T-helper 2 cell treated with Interferon-gamma antibody and Interleukin-4, amounts not matched to agents 100 ng/mL and 5 ng/mL, for 36 hours (primary cell): ENCODE measurements at regions not wholly inside any gene's neighbourhood (a gene's known extent, or its start where the extent isn't known, plus 50 kb on each side); places are given as distances from the start of the nearest gene placed in this dataset.
"Not testable (repeated sequence)": the region's sequence is repeated elsewhere in the genome, so short reads cannot be mapped to it uniquely, and the experiment has no call there.

Source experiments
- intact Hi-C: fragments of 100-400 bp; cut with micrococcal nuclease; formaldehyde crosslinking; loops from one replicate; pipeline ENCODE4 v1.15.1; 2023

- intact Hi-C loops, result no loop called here
Measured at GRCh38 chr10:9230625-9231024, 1176.1 kb downstream of the GATA3 start.

DNA sequence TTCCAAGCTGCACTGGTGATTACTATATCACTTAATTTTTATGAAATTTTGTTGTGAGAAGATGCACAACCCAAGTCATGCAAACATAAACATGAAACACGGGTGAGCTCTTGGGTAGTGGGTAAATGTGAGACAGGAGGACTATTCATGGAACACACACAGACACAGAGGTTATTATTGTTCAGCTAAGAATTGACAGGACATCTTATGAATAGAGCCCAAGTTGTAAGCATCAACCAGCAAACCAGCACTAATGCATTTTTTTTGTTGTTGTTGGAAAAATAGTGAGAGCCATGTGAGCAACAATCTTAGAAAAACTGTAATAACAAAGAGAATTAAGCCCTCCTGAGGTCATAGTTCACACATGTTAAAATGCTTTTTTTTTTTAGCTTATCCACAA is 1179.7 kb downstream of the GATA3 start:
- intact Hi-C loops, result no loop called here

DNA sequence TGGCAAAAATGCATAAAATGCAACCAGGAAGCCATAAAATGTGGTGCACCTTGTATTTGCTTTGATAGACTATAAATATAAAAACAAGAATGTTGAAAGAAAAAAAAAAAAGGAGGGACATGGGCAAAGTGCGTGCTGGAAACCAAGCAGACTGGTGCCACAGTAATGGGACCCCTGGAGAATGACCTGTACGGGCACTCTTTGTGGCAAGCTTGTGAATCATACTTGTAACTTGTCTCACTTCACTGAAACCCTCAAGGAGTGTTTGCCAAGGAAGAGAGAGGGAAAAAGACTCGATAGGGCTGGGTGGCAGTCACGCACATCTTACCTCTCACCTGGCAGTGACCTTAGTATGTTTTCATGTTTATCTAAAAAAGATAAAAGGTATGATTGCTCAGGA is 1183.6 kb downstream of the GATA3 start:
- intact Hi-C loops, result no loop called here

- intact Hi-C loops, result no loop called here
Measured at GRCh38 chr10:9239298-9239697, 1184.8 kb downstream of the GATA3 start.

- intact Hi-C loops, result no loop called here
Measured at GRCh38 chr10:9243941-9244411, 1189.5 kb downstream of the GATA3 start.

GRCh38 chr10:9244864-9245263 is 1190.4 kb downstream of the GATA3 start:
- intact Hi-C loops, result no loop called here

GRCh38 chr10:9253121-9253520 is 1198.6 kb downstream of the GATA3 start:
- intact Hi-C loops, result no loop called here

DNA sequence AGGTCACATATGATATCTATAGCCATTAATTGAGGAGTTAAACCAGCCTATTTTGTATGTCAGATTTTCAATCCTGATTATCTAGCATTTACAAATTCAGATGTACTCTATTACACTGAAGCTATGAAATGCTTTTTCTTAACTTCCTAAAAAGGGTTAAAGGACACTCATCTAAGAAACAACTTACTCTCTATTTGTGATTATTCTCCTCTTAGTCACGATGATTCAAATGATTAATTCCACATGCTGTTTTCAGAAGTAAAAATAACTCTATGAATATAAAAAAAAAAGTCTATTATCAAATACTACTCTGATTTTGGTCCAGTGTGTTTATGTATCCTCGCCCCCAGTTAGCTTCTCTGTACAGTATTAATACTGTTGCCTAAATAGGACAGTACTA is 1199.9 kb downstream of the GATA3 start:
- intact Hi-C loops, result no loop called here

DNA sequence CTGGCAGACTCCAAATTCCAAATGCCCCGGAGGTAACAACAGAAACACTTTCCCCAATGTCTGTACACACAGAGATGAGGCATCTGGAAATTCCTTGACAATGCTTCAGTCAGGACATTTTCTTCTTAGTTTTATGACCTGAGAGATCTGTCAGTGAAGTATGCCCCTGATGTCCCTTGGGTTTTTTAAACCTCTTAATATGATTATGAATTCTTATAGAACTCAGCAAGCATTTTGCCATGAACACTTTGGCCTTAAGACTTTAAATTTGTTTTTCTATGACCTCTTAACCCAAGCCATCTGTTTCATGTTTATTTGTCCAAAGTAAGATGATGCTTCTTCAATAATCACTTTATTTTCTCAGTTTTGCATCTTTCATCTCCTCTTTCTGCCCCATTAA is 1206.2 kb downstream of the GATA3 start:
- intact Hi-C loops, result no loop called here

DNA sequence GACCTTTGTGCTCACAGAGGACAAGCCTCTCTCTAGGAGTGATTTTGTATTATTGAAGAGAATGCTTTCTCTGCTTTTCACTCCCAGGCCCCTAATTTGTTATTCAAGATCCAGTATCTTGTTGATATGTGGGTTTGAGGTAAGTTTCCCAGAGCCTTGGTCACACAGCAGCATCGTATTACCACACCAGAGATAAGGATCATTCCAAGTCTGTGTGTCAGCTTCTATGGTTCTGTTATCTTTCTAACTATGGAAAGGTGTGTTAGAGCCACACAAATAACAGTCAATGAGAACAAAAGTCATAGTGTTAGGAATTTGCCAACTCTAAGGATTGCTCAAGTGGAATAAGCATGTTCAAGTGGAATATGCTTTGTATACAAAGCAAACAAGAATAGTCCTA is 1208.3 kb downstream of the GATA3 start:
- intact Hi-C loops, result no loop called here

GRCh38 chr10:9268176-9268575 is 1213.7 kb downstream of the GATA3 start:
- intact Hi-C loops, result no loop called here

- intact Hi-C loops, result not testable (repeated sequence)
Measured at GRCh38 chr10:9273126-9273833, 1218.8 kb downstream of the GATA3 start.

DNA sequence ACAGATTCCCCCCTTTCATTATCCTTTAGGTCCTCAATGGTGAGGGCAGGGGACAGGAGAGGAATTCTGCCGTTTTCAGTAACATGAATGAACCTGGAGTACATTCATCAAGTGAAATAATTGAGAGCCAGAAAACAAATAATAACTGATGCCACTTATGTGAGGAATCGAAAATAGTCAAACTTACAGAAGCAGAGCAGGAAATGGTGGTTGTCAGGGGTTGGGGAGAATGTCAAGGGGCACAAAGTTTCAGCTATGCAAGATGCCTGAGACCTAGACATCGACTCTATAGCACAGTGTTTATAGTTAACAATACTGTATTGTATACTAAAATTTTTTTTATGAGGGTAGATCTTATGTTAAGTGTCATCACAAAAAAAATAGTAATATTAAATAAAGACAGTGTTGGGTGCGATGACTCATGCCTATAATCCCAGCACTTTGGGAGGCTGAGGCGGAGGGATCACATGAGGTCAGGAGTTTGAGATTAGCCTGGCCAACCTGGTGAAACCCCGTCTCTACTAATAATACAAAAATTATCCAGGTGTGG is 1219.8 kb downstream of the GATA3 start:
- intact Hi-C loops, result no loop called here

DNA sequence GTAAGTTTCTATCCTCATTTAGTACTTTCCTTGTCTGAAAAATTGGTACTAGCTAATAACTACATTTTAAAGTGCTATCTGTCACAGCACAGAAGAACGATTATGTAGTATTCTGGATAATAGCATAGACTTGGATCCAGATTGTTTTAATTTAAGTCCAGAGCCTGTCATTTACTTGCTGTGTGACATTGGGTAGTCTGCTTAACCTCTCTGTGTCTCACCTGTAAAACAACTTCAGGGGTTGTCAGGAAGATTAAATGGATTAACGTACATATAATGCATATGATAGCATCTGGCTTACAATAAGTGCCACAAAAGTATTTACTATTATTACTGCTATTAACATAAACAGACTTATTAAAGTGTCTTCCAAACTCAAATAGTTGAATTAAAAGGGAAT is 1221.4 kb downstream of the GATA3 start:
- intact Hi-C loops, result no loop called here

GRCh38 chr10:9285690-9286089 is 1231.2 kb downstream of the GATA3 start:
- intact Hi-C loops, result no loop called here

- intact Hi-C loops, result loop anchor here (10.0 kb wide), 1 partner anchor 1155 kb away; no protein-coding TSS in a partner anchor
Measured at GRCh38 chr10:9289811-9290210, 1235.3 kb downstream of the GATA3 start.

DNA sequence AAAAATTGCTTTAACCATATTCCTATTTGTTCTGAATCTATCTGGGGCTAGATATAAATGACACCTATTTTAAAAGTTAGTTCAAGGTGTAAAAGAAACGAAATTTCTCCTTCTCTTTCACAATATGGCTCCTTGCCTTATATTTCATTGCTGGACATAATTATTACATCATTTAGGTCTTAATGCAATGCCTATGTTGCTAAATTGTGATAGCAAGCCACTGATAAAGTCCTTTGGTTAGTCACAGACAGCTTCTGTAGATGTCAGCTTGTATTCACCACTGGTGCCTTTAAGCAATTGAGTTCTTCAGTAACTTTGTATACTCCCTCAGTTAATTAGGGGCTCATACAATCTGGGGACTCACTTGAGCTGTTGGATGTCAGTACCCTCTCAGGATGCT is 1236.6 kb downstream of the GATA3 start:
- intact Hi-C loops, result loop anchor here (10.0 kb wide), 1 partner anchor 1156 kb away; no protein-coding TSS in a partner anchor

- intact Hi-C loops, result loop anchor here (10.0 kb wide), 1 partner anchor 1159 kb away; no protein-coding TSS in a partner anchor
Measured at GRCh38 chr10:9294132-9294663, 1239.7 kb downstream of the GATA3 start.

DNA sequence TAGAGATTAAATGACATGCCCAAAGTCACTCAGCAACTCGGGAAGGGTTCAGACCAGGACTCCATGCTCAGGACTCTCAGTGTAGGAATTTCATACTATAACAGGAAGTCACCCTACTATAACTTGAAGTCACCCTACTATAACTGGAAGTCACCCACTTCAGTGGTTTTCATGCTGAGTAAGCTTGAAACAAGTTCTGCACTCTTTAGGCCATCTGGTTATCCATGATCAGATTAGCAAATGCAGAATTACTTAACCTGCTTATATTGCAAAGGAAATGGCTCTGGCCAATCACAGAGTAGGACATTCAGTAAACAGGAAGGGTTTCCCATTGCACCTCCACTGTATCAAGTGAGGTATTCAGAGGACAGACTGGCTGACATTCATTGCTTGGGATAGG is 1240.4 kb downstream of the GATA3 start:
- intact Hi-C loops, result loop anchor here (10.0 kb wide), 1 partner anchor 1160 kb away; no protein-coding TSS in a partner anchor

DNA sequence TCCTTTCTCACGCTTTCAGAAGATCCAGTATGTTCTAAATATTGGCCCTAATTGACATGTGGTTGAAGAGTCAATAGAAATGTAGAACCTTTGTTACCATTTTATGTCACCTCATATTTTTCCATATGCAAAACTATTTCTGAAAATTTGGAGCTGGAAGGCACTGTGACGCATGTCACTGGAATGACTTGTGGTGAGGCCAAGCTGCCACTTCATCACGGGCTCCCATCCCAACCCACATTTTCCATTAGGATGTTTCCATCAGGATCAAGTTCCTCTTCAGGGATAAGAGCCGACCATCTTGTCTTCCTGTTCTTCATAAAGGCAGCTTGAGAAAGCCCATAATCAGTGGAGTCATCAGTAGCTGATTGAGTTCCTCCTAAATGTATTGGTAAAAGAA is 1241.7 kb downstream of the GATA3 start:
- intact Hi-C loops, result loop anchor here (10.0 kb wide), 1 partner anchor 1161 kb away; no protein-coding TSS in a partner anchor

DNA sequence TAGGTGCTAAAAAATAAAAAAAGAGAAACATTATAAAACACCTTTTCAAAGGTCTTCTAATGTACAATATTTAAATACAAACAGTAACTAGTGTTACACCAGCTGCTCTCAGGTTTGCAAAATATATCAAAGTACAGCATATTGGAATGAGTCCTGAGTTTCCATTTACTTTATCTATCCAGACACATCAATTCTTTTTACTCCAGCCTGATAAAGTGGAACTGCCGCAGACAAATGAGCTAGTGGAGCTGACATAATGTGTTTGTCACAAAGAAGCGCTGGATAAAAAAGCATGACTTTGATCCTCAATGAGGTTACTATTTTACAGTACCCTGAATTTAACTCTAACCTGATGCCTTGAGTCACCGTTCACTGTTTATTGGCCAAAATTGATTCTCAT is 1243.1 kb downstream of the GATA3 start:
- intact Hi-C loops, result loop anchor here (10.0 kb wide), 1 partner anchor 1163 kb away; no protein-coding TSS in a partner anchor

DNA sequence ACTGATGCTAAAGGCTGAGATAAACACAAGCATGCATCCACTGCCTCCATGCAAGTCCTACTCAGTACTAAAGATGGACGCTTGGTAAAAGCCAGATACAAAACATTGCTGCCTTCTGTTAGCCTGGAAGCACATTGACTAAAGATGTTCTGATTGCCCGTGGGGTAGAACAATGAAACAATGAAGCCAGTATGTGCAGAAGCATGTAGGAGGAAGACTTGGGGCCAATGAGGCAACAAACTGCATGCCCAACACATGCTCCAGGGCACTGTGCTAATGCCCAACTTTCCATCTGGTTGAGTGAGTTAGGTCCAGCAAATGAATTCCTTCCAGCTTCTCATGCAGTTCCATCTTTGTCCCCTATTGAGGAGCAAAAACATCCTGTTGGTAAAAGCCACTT is 1245.5 kb downstream of the GATA3 start:
- intact Hi-C loops, result loop anchor here (2.0 to 10.0 kb wide), 5 partner anchors 1165 to 1775 kb away; partner anchors contain the start of genes ATP5F1C and KIN
